ENCODE measurements at regions not wholly inside any gene's neighbourhood (a gene's known extent, or its start where the extent isn't known, plus 50 kb on each side); places are given as distances from the start of the nearest gene placed in this dataset.

DNA sequence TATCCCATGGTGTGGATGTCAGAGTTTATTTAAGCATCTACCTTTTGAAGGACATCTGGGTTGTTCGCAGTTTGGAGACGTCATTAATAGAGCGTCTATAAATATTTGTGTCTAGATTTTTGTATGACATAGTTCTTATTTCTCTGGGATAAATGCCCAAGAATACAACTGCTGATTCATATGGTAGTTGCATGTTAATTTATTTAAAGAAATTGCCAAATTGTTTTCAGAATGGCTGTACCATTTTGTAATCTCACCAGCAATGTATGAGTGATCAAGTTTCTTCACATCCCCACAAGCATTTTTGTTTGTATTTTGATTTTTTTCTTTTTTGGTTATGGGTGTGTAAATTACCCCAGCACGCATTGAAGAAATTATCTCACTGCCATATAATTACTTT is 656.9 kb downstream of the NTRK3 start:
- CTCF ChIA-PET (ENCODE audit: partially characterized antibody) = interaction anchor here (0.7 to 0.9 kb wide), 2 partner anchors 10 kb away, joined by 3 to 4 read pairs; no protein-coding TSS in a partner anchor
- POLR2A ChIA-PET (ENCODE audit: partially characterized antibody) = no interaction called here
- TF ChIP-seq YY1 (IDR thresholded peaks at IDR 0.05; ENCODE audit: low read depth, low read length) = no peak
- TF ChIP-seq ASH2L (IDR thresholded peaks at IDR 0.05; ENCODE audit: low read length) = no peak

More for the DNA sequence above, 656.9 kb downstream of the NTRK3 start:
- Histone ChIP-seq H3K14ac (ENCODE audit: insufficient read length) (no peak overlapping the region), H3K4me2 (ENCODE audit: insufficient read depth in 1 of 2, low read depth in 2 of 2, low read length in 2 of 2) (no peak overlapping the region), H2BK12ac (ENCODE audit: low read depth, low read length) (no peak overlapping the region), H3K79me1 (ENCODE audit: low read depth, low read length) (no peaks in the 10 kb centered on the region), H4K5ac (ENCODE audit: insufficient read length, low read depth, low read length) (no peak overlapping the region), H2AK5ac (ENCODE audit: low read depth, low read length) (no peak overlapping the region), H2BK120ac (replicated peaks; ENCODE audit: low read depth, low read length) (no peak overlapping the region), H3K27ac (ENCODE audit: low read depth, low read length) (no peak overlapping the region), H3K4ac (replicated peaks; ENCODE audit: insufficient read length, low read depth, low read length) (no peak overlapping the region), H2BK15ac (ENCODE audit: low read length) (no peak overlapping the region), H3K56ac (replicated peaks; ENCODE audit: insufficient read length, low read depth, low read length) (no peak overlapping the region), H3K79me2 (ENCODE audit: control insufficient read depth in 1 of 2, insufficient read depth in 2 of 2, low read length in 2 of 2) (no peaks in the 10 kb centered on the region), H3K36me3 (ENCODE audit: control insufficient read depth in 2 of 4, insufficient read depth in 4 of 4, low read length in 3 of 4) (no peaks in the 10 kb centered on the region), H4K91ac (replicated peaks; ENCODE audit: insufficient read length, low read length) (no peak overlapping the region), H3K9ac (replicated peaks in 1 of 4; ENCODE audit: extremely low read depth in 1 of 4, low read depth in 3 of 4, low read length in 3 of 4) (no peak overlapping the region), H2AFZ (ENCODE audit: low read length) (no peak overlapping the region), H2BK5ac (ENCODE audit: low read depth, low read length) (no peak overlapping the region), H3K27me3 (replicated peaks in 1 of 4; ENCODE audit: control insufficient read depth in 3 of 4, extremely low read depth in 1 of 4, insufficient read depth in 3 of 4, low read length in 3 of 4) (no peaks in the 10 kb centered on the region), H3K23me2 (ENCODE audit: low read depth, low read length) (no peaks in the 10 kb centered on the region), H4K8ac (ENCODE audit: extremely low read depth, insufficient read depth, low read length) (no peak overlapping the region), H4K20me1 (replicated peaks in 1 of 2; ENCODE audit: control insufficient read depth in 1 of 2, insufficient read depth in 2 of 2, low read length in 2 of 2) (no peaks in the 10 kb centered on the region), H3K4me1 (replicated peaks in 1 of 4; ENCODE audit: control insufficient read depth in 3 of 4, insufficient read depth in 4 of 4, low read length in 3 of 4) (no peaks in the 10 kb centered on the region), H3K4me3 (ENCODE audit: extremely low read depth in 1 of 4, insufficient read depth in 2 of 4, low read depth in 3 of 4, low read length in 4 of 4) (no peak overlapping the region), H3K9me3 (ENCODE audit: insufficient read depth in 2 of 2, low read depth in 1 of 2, low read length in 1 of 2) (no peaks in the 10 kb centered on the region), H2BK20ac (ENCODE audit: low read length) (no peak overlapping the region), H3K23ac (ENCODE audit: insufficient read length) (no peak overlapping the region), H3K18ac (ENCODE audit: extremely low read depth, low read length) (no peak overlapping the region)
- DNase-seq (ENCODE audit: low read depth in 1 of 2, low spot score in 2 of 2) (no peak), FAIRE-seq (no peak)
- 90% methylated on average over 4 of the region's 4 CpGs; no CpG with 5 or more reads in 1 of the 2 experiments for WGBS, 2 experiments (ENCODE audit: extremely low coverage in 1 of 2, insufficient coverage in 1 of 2, insufficient read length in 1 of 2, insufficient replicate concordance in 2 of 2, low coverage in 1 of 2, low lambda C conversion rate in 2 of 2, missing lambda C conversion rate in 1 of 2)
